T-helper 2 cell treated with Interferon-gamma antibody and Interleukin-4, amounts not matched to agents 5 μg/mL and 100 μg/mL, for 36 hours (primary cell): ENCODE measurements at regions not wholly inside any gene's neighbourhood (a gene's known extent, or its start where the extent isn't known, plus 50 kb on each side); places are given as distances from the start of the nearest gene placed in this dataset.

Experiments
- DNase-seq: peaks from one replicate; pipeline ENCODE4 v3.0.0; 2021; ENCODE audit warnings: low spot score
- H3K27ac Mint-ChIP-seq: one replicate; pipeline ENCODE4 v1.8.0; 2021; ENCODE audit warnings: mild to moderate bottlenecking, mixed read lengths
- H3K27me3 Mint-ChIP-seq: one replicate; pipeline ENCODE4 v1.8.0; 2021; ENCODE audit warnings: low read depth, mixed read lengths
- H3K36me3 Mint-ChIP-seq: one replicate; pipeline ENCODE4 v1.8.0; 2021; ENCODE audit warnings: low read depth, mixed read lengths
- H3K4me1 Mint-ChIP-seq: one replicate; pipeline ENCODE4 v1.8.0; 2021; ENCODE audit warnings: low read depth, mixed read lengths
- H3K4me3 Mint-ChIP-seq: one replicate; pipeline ENCODE4 v1.8.0; 2022; ENCODE audit warnings: mild to moderate bottlenecking, moderate library complexity, mixed read lengths
- H3K9me3 Mint-ChIP-seq: one replicate; pipeline ENCODE4 v1.8.0; 2021; ENCODE audit warnings: mixed read lengths

- Mint-ChIP-seq H3K4me1 (peaks cover 12% of the 10 kb centered on the region), H3K27ac (no peak overlapping the region), H3K9me3 (peaks cover 4% of the 10 kb centered on the region), H3K4me3 (no peak overlapping the region), H3K36me3 (no peaks in the 10 kb centered on the region), H3K27me3 (peaks cover 34% of the 10 kb centered on the region)
- no peak for DNase-seq
Observed at GRCh38 chr18:76741346-76741745, 81.0 kb upstream of the ZNF236 start.

- DNase-seq = no peak
- H3K27me3 Mint-ChIP-seq = peaks cover 47% of the 10 kb centered on the region
- H3K4me3 Mint-ChIP-seq = no peak overlapping the region
- peaks cover 4% of the 10 kb centered on the region for H3K9me3 Mint-ChIP-seq
- no peaks in the 10 kb centered on the region for H3K36me3 Mint-ChIP-seq
- H3K27ac Mint-ChIP-seq = no peak overlapping the region
- H3K4me1 Mint-ChIP-seq = peaks cover 14% of the 10 kb centered on the region
Observed at GRCh38 chr18:76736309-76736708, 86.0 kb upstream of the ZNF236 start.

GRCh38 chr18:76730901-76731300, 91.5 kb upstream of the ZNF236 start:
- peaks cover 61% of the 10 kb centered on the region for H3K27me3 Mint-ChIP-seq
- no peaks in the 10 kb centered on the region for H3K36me3 Mint-ChIP-seq
- no peak for DNase-seq
- H3K9me3 Mint-ChIP-seq = peaks cover 18% of the 10 kb centered on the region
- no peak overlapping the region for H3K4me3 Mint-ChIP-seq
- H3K27ac Mint-ChIP-seq = no peak overlapping the region
- H3K4me1 Mint-ChIP-seq = peaks cover 24% of the 10 kb centered on the region

GRCh38 chr18:76727589-76727988, 94.8 kb upstream of the ZNF236 start:
- H3K36me3 Mint-ChIP-seq = peaks cover 5% of the 10 kb centered on the region
- peaks cover 18% of the 10 kb centered on the region for H3K9me3 Mint-ChIP-seq
- peaks cover 46% of the 10 kb centered on the region for H3K4me1 Mint-ChIP-seq
- H3K27ac Mint-ChIP-seq = no peak overlapping the region
- DNase-seq = no peak
- peaks cover 54% of the 10 kb centered on the region for H3K27me3 Mint-ChIP-seq
- no peak overlapping the region for H3K4me3 Mint-ChIP-seq

GRCh38 chr18:76725445-76725844, 96.9 kb upstream of the ZNF236 start:
- H3K27ac Mint-ChIP-seq = no peak overlapping the region
- peaks cover 60% of the 10 kb centered on the region for H3K4me1 Mint-ChIP-seq

GRCh38 chr18:76722224-76723061, 99.9 kb upstream of the ZNF236 start:
- Mint-ChIP-seq H3K36me3 (peaks cover 9% of the 10 kb centered on the region), H3K4me1 (peaks cover 55% of the 10 kb centered on the region), H3K27me3 (peaks cover 11% of the 10 kb centered on the region), H3K9me3 (no peaks in the 10 kb centered on the region), H3K4me3 (peak overlapping the region; percentile 75), H3K27ac (peak overlapping the region; percentile 84)
- no peak for DNase-seq

More at GRCh38 chr18:76725445-76725844, 96.9 kb upstream of the ZNF236 start:
- H3K27me3 Mint-ChIP-seq = peaks cover 36% of the 10 kb centered on the region
- DNase-seq = no peak
- H3K4me3 Mint-ChIP-seq = no peak overlapping the region
- peaks cover 6% of the 10 kb centered on the region for H3K36me3 Mint-ChIP-seq
- peaks cover 18% of the 10 kb centered on the region for H3K9me3 Mint-ChIP-seq

GRCh38 chr18:76721207-76721996, 101.0 kb upstream of the ZNF236 start:
- Mint-ChIP-seq H3K4me3 (peak overlapping the region; percentile 75), H3K36me3 (peaks cover 10% of the 10 kb centered on the region), H3K9me3 (no peaks in the 10 kb centered on the region), H3K27me3 (peaks cover 9% of the 10 kb centered on the region), H3K27ac (peak overlapping the region; percentile 84), H3K4me1 (peaks cover 55% of the 10 kb centered on the region)
- peak; percentile 66 for DNase-seq

GRCh38 chr18:76720683-76721082, 101.7 kb upstream of the ZNF236 start:
- Mint-ChIP-seq H3K4me3 (peak overlapping the region; percentile 75), H3K27me3 (peaks cover 9% of the 10 kb centered on the region), H3K36me3 (peaks cover 10% of the 10 kb centered on the region), H3K4me1 (peaks cover 52% of the 10 kb centered on the region), H3K9me3 (no peaks in the 10 kb centered on the region), H3K27ac (peak overlapping the region; percentile 84)
- DNase-seq = no peak

- Mint-ChIP-seq H3K9me3 (no peaks in the 10 kb centered on the region), H3K36me3 (peaks cover 3% of the 10 kb centered on the region), H3K4me1 (peaks cover 12% of the 10 kb centered on the region), H3K27me3 (peaks cover 2% of the 10 kb centered on the region), H3K4me3 (no peak overlapping the region), H3K27ac (no peak overlapping the region)
- no peak for DNase-seq
Observed at GRCh38 chr18:76715012-76715610, 107.2 kb upstream of the ZNF236 start.

GRCh38 chr18:76713432-76713831, 108.9 kb upstream of the ZNF236 start:
- H3K9me3 Mint-ChIP-seq = no peaks in the 10 kb centered on the region
- no peak overlapping the region for H3K27ac Mint-ChIP-seq
- H3K4me1 Mint-ChIP-seq = peaks cover 9% of the 10 kb centered on the region
- H3K4me3 Mint-ChIP-seq = no peak overlapping the region
- H3K36me3 Mint-ChIP-seq = peaks cover 3% of the 10 kb centered on the region
- DNase-seq = no peak
- H3K27me3 Mint-ChIP-seq = peaks cover 2% of the 10 kb centered on the region

- no peak overlapping the region for H3K4me3 Mint-ChIP-seq
- no peaks in the 10 kb centered on the region for H3K9me3 Mint-ChIP-seq
- H3K4me1 Mint-ChIP-seq = peaks cover 9% of the 10 kb centered on the region
- no peak for DNase-seq
- peaks cover 2% of the 10 kb centered on the region for H3K36me3 Mint-ChIP-seq
- no peaks in the 10 kb centered on the region for H3K27me3 Mint-ChIP-seq
- no peak overlapping the region for H3K27ac Mint-ChIP-seq
Observed at GRCh38 chr18:76712511-76713140, 109.7 kb upstream of the ZNF236 start.

GRCh38 chr18:76710646-76711520, 111.5 kb upstream of the ZNF236 start:
- H3K27ac Mint-ChIP-seq = no peak overlapping the region
- no peaks in the 10 kb centered on the region for H3K27me3 Mint-ChIP-seq
- H3K36me3 Mint-ChIP-seq = no peaks in the 10 kb centered on the region
- H3K9me3 Mint-ChIP-seq = no peaks in the 10 kb centered on the region
- H3K4me1 Mint-ChIP-seq = peaks cover 9% of the 10 kb centered on the region
- H3K4me3 Mint-ChIP-seq = no peak overlapping the region
- no peak for DNase-seq
